ENCODE measurements at regions not wholly inside any gene's neighbourhood (a gene's known extent, or its start where the extent isn't known, plus 50 kb on each side); places are given as distances from the start of the nearest gene placed in this dataset.
"Not testable (repeated sequence)": the region's sequence is repeated elsewhere in the genome, so short reads cannot be mapped to it uniquely, and the experiment has no call there.

GRCh38 chr3:63135367-63135766 lies 142.7 kb upstream of the SYNPR start:
- H3K4me2 ChIP-seq (replicated peaks; ENCODE audit: low read depth, low read length, poor library complexity, severe bottlenecking) = no peak overlapping the region
- DNase-seq (no peak), ATAC-seq (ENCODE audit: low read depth) (no peak)
- H3K4me1 ChIP-seq (ENCODE audit: control insufficient read depth in 2 of 2, insufficient read depth in 2 of 2, low read length in 2 of 2) = no peaks in the 10 kb centered on the region
- no peaks in the 10 kb centered on the region for H3K27me3 Mint-ChIP-seq
- POLR2A ChIA-PET = no interaction called here
- no peaks in the 10 kb centered on the region for H3K79me2 ChIP-seq (ENCODE audit: control insufficient read depth, insufficient read depth, low read length)
- H3K4me1 Mint-ChIP-seq = no peaks in the 10 kb centered on the region
- H3K4me3 ChIP-seq (ENCODE audit: control extremely low read depth in 1 of 5, extremely low read depth in 1 of 5, insufficient read depth in 1 of 5, low read depth in 2 of 5, low read length in 4 of 5) = no peak overlapping the region
- no peak overlapping the region for H3K27ac Mint-ChIP-seq
- no peaks in the 10 kb centered on the region for H3K9me3 Mint-ChIP-seq (ENCODE audit: insufficient read depth)
- H3K9ac ChIP-seq (ENCODE audit: low read length) = no peak overlapping the region
- H3K27me3 ChIP-seq (replicated peaks in 1 of 4; ENCODE audit: control extremely low read depth in 1 of 4, control insufficient read depth in 3 of 4, insufficient read depth in 4 of 4, low read length in 3 of 4) = no peaks in the 10 kb centered on the region
- TF ChIP-seq EZH2 (IDR thresholded peaks at IDR 0.05; ENCODE audit: borderline replicate concordance, insufficient read depth, low read depth, low read length, poor library complexity, severe bottlenecking) = no peak
- TF ChIP-seq, protein P1, sequence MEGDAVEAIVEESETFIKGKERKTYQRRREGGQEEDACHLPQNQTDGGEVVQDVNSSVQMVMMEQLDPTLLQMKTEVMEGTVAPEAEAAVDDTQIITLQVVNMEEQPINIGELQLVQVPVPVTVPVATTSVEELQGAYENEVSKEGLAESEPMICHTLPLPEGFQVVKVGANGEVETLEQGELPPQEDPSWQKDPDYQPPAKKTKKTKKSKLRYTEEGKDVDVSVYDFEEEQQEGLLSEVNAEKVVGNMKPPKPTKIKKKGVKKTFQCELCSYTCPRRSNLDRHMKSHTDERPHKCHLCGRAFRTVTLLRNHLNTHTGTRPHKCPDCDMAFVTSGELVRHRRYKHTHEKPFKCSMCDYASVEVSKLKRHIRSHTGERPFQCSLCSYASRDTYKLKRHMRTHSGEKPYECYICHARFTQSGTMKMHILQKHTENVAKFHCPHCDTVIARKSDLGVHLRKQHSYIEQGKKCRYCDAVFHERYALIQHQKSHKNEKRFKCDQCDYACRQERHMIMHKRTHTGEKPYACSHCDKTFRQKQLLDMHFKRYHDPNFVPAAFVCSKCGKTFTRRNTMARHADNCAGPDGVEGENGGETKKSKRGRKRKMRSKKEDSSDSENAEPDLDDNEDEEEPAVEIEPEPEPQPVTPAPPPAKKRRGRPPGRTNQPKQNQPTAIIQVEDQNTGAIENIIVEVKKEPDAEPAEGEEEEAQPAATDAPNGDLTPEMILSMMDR (IDR thresholded peaks at IDR 0.05) = no peak
- CTCF ChIA-PET = no interaction called here
- no peaks in the 10 kb centered on the region for H3K9me3 ChIP-seq (ENCODE audit: control extremely low read depth in 1 of 3, control insufficient read depth in 2 of 3, insufficient read depth in 1 of 3, low read length in 2 of 3)
- no peaks in the 10 kb centered on the region for H4K20me1 ChIP-seq (ENCODE audit: control insufficient read depth, insufficient read depth, low read length, poor library complexity, severe bottlenecking)
- H3K36me3 ChIP-seq (replicated peaks in 1 of 2; ENCODE audit: control extremely low read depth in 1 of 2, control insufficient read depth in 1 of 2, extremely low read depth in 1 of 2, insufficient read depth in 2 of 2, low read length in 1 of 2) = no peaks in the 10 kb centered on the region
- no peak overlapping the region for H2AFZ ChIP-seq (ENCODE audit: insufficient read depth, low read depth, low read length, poor library complexity, severe bottlenecking)
- no peak overlapping the region for H3K27ac ChIP-seq (ENCODE audit: low read length in 2 of 2)
- H3K4me3 Mint-ChIP-seq = no peak overlapping the region
- intact Hi-C loops (cut with micrococcal nuclease) = no loop called here

GRCh38 chr3:63136249-63136648 lies 141.9 kb upstream of the SYNPR start:
- H4K20me1 ChIP-seq (ENCODE audit: control insufficient read depth, insufficient read depth, low read length, poor library complexity, severe bottlenecking); H2AFZ ChIP-seq (ENCODE audit: insufficient read depth, low read depth, low read length, poor library complexity, severe bottlenecking); H3K4me3 ChIP-seq (ENCODE audit: control extremely low read depth in 1 of 5, extremely low read depth in 1 of 5, insufficient read depth in 1 of 5, low read depth in 2 of 5, low read length in 4 of 5); DNase-seq; H3K9ac ChIP-seq (ENCODE audit: low read length); H3K79me2 ChIP-seq (ENCODE audit: control insufficient read depth, insufficient read depth, low read length); CTCF ChIA-PET; H3K36me3 ChIP-seq (replicated peaks in 1 of 2; ENCODE audit: control extremely low read depth in 1 of 2, control insufficient read depth in 1 of 2, extremely low read depth in 1 of 2, insufficient read depth in 2 of 2, low read length in 1 of 2); H3K27ac Mint-ChIP-seq; H3K27me3 Mint-ChIP-seq; H3K4me2 ChIP-seq (replicated peaks; ENCODE audit: low read depth, low read length, poor library complexity, severe bottlenecking); POLR2A ChIA-PET; H3K9me3 Mint-ChIP-seq (ENCODE audit: insufficient read depth); H3K27ac ChIP-seq (ENCODE audit: low read length in 2 of 2); intact Hi-C loops (cut with micrococcal nuclease); H3K4me1 ChIP-seq (ENCODE audit: control insufficient read depth in 2 of 2, insufficient read depth in 2 of 2, low read length in 2 of 2); H3K4me1 Mint-ChIP-seq; H3K27me3 ChIP-seq (replicated peaks in 1 of 4; ENCODE audit: control extremely low read depth in 1 of 4, control insufficient read depth in 3 of 4, insufficient read depth in 4 of 4, low read length in 3 of 4); ATAC-seq (ENCODE audit: low read depth); H3K4me3 Mint-ChIP-seq; H3K9me3 ChIP-seq (ENCODE audit: control extremely low read depth in 1 of 3, control insufficient read depth in 2 of 3, insufficient read depth in 1 of 3, low read length in 2 of 3): not testable (repeated sequence)
- 98% methylated on average over 14 of the region's 26 CpGs for WGBS (ENCODE audit: insufficient coverage)
